ENCODE measurements at regions not wholly inside any gene's neighbourhood (a gene's known extent, or its start where the extent isn't known, plus 50 kb on each side); places are given as distances from the start of the nearest gene placed in this dataset.

DNA sequence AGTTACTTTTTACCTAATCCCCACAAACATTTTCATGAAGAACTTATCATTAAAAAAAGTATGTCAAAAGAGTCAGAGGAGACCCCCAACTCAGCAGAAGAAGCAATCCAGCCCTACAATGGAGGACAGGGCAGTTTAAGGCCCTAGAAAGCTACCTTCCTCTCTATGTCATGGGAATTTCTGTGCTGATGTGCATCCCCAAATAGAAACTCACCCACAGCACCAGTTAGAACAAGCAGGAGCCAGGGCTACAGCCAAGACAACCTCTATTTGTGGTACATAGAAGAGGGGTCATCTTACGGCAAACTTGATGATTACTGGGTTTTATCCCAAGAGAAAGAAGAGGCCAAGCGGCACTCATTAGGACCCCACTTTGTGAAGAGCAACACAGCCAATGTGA, 160.9 kb upstream of the CCDC150 start:
- Histone ChIP-seq H3K4me1 (ENCODE audit: insufficient read depth) (peaks cover 50% of the 10 kb centered on the region), H2AFZ (no peak overlapping the region), H3K9ac (no peak overlapping the region), H3K4me3 (no peak overlapping the region), H3K79me2 (ENCODE audit: insufficient read depth) (no peaks in the 10 kb centered on the region), H3K9me2 (ENCODE audit: insufficient read depth) (no peaks in the 10 kb centered on the region), H3K9me3 (ENCODE audit: low read depth) (no peaks in the 10 kb centered on the region), H3K27ac (peak overlapping the region; percentile 34; the same call in 1 of the 2 replicates), H4K20me1 (ENCODE audit: insufficient read depth) (no peaks in the 10 kb centered on the region), H3F3A (ENCODE audit: insufficient read depth) (peaks cover 38% of the 10 kb centered on the region), H3K27me3 (replicated peaks; ENCODE audit: insufficient read depth) (no peaks in the 10 kb centered on the region), H3K4me2 (ENCODE audit: unreplicated experiment) (no peak overlapping the region), H3K36me3 (ENCODE audit: low read depth) (no peaks in the 10 kb centered on the region)
- no peak for DNase-seq
- in situ Hi-C loops (cut with MboI), result no loop called here
- no peak for TF ChIP-seq EZH2phosphoT487 (IDR thresholded peaks at IDR 0.05; ENCODE audit: insufficient read depth, low read depth)
- no peak for TF ChIP-seq EZH2 (IDR thresholded peaks at IDR 0.05; ENCODE audit: insufficient read depth, poor library complexity, severe bottlenecking)
- 97 to 98% methylated on average over 2 of the region's 2 CpGs for WGBS, 2 experiments (ENCODE audit: low coverage in 1 of 2, low lambda C conversion rate in 2 of 2, missing lambda C conversion rate in 2 of 2)

GRCh38 chr2:196479350-196479749, 160.2 kb upstream of the CCDC150 start:
- Histone ChIP-seq H3K27ac (peak overlapping the region; percentile 90), H3K9ac (peak overlapping the region; percentile 33; the same call in 1 of the 2 replicates), H3F3A (ENCODE audit: insufficient read depth) (peaks cover 38% of the 10 kb centered on the region), H3K79me2 (ENCODE audit: insufficient read depth) (no peaks in the 10 kb centered on the region), H2AFZ (no peak overlapping the region), H3K4me2 (ENCODE audit: unreplicated experiment) (peak overlapping the region; percentile 50), H3K9me3 (ENCODE audit: low read depth) (no peaks in the 10 kb centered on the region), H3K4me3 (no peak overlapping the region), H3K9me2 (ENCODE audit: insufficient read depth) (no peaks in the 10 kb centered on the region), H3K4me1 (ENCODE audit: insufficient read depth) (peaks cover 44% of the 10 kb centered on the region), H3K27me3 (replicated peaks; ENCODE audit: insufficient read depth) (no peaks in the 10 kb centered on the region), H3K36me3 (ENCODE audit: low read depth) (no peaks in the 10 kb centered on the region), H4K20me1 (ENCODE audit: insufficient read depth) (no peaks in the 10 kb centered on the region)
- peak; percentile 96 for DNase-seq
- in situ Hi-C loops (cut with MboI), result no loop called here
- TF ChIP-seq EZH2 (IDR thresholded peaks at IDR 0.05; ENCODE audit: insufficient read depth, poor library complexity, severe bottlenecking) (no peak), EZH2phosphoT487 (IDR thresholded peaks at IDR 0.05; ENCODE audit: insufficient read depth, low read depth) (0 out of 2 replicates have a peak, but pooled peaks have one; percentile 57)

GRCh38 chr2:196480653-196481323, 158.7 kb upstream of the CCDC150 start:
- H3K4me2 ChIP-seq (ENCODE audit: unreplicated experiment), result peak overlapping the region; percentile 50
- 94 to 100% methylated on average over 2 of the region's 2 CpGs for WGBS, 2 experiments (ENCODE audit: low coverage in 1 of 2, low lambda C conversion rate in 2 of 2, missing lambda C conversion rate in 2 of 2)

DNA sequence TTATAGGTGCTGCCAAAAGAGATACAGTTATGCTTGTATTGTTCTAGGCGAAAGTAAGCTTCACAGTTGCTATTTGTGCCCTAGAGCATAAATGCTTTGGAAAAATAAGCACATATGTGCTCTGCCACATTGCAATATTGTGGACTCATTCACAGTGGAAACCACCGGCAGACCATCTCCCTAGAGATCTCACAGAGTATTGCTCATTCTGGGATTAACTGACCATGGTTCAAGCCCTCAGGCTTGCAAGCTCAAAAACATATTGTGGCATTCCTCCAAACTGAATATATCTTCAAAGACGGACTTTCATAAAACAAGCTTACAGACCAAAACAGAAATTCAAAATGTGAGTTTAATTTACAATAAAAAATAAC, 158.2 kb upstream of the CCDC150 start:
- Histone ChIP-seq H3K79me2 (ENCODE audit: insufficient read depth) (no peaks in the 10 kb centered on the region), H3K27me3 (replicated peaks; ENCODE audit: insufficient read depth) (no peaks in the 10 kb centered on the region), H3K9me3 (ENCODE audit: low read depth) (no peaks in the 10 kb centered on the region), H3K4me1 (ENCODE audit: insufficient read depth) (peaks cover 44% of the 10 kb centered on the region), H3K4me3 (peak overlapping the region; percentile 19; the same call in 1 of the 2 replicates), H3K9me2 (ENCODE audit: insufficient read depth) (no peaks in the 10 kb centered on the region), H4K20me1 (ENCODE audit: insufficient read depth) (no peaks in the 10 kb centered on the region), H3F3A (ENCODE audit: insufficient read depth) (peaks cover 39% of the 10 kb centered on the region), H3K36me3 (ENCODE audit: low read depth) (no peaks in the 10 kb centered on the region), H3K9ac (peak overlapping the region; percentile 68), H3K27ac (peak overlapping the region; percentile 90), H2AFZ (no peak overlapping the region), H3K4me2 (ENCODE audit: unreplicated experiment) (peak overlapping the region; percentile 50)
- WGBS, 2 experiments (ENCODE audit: low coverage in 1 of 2, low lambda C conversion rate in 2 of 2, missing lambda C conversion rate in 2 of 2), result 25 to 28% methylated on average over 3 of the region's 3 CpGs
- in situ Hi-C loops (cut with MboI), result no loop called here
- TF ChIP-seq EZH2phosphoT487 (IDR thresholded peaks at IDR 0.05; ENCODE audit: insufficient read depth, low read depth), result no peak
- no peak for TF ChIP-seq EZH2 (IDR thresholded peaks at IDR 0.05; ENCODE audit: insufficient read depth, poor library complexity, severe bottlenecking)
- DNase-seq, result peak; percentile 95

More at GRCh38 chr2:196480653-196481323, 158.7 kb upstream of the CCDC150 start:
- H3K27ac ChIP-seq, result peak overlapping the region; percentile 90
- H4K20me1 ChIP-seq (ENCODE audit: insufficient read depth), result no peaks in the 10 kb centered on the region
- H3K9me2 ChIP-seq (ENCODE audit: insufficient read depth), result no peaks in the 10 kb centered on the region
- TF ChIP-seq EZH2 (IDR thresholded peaks at IDR 0.05; ENCODE audit: insufficient read depth, poor library complexity, severe bottlenecking), result no peak
- no peak for TF ChIP-seq EZH2phosphoT487 (IDR thresholded peaks at IDR 0.05; ENCODE audit: insufficient read depth, low read depth)
- H3K79me2 ChIP-seq (ENCODE audit: insufficient read depth), result no peaks in the 10 kb centered on the region
- no peaks in the 10 kb centered on the region for H3K36me3 ChIP-seq (ENCODE audit: low read depth)
- H3F3A ChIP-seq (ENCODE audit: insufficient read depth), result peaks cover 38% of the 10 kb centered on the region
- no peaks in the 10 kb centered on the region for H3K9me3 ChIP-seq (ENCODE audit: low read depth)
- peak; percentile 72 for DNase-seq
- in situ Hi-C loops (cut with MboI), result no loop called here
- no peak overlapping the region; the same call in 1 of the 2 replicates for H3K4me3 ChIP-seq
- H2AFZ ChIP-seq, result no peak overlapping the region
- H3K4me1 ChIP-seq (ENCODE audit: insufficient read depth), result peaks cover 44% of the 10 kb centered on the region
- peak overlapping the region; percentile 68 for H3K9ac ChIP-seq
- H3K27me3 ChIP-seq (replicated peaks; ENCODE audit: insufficient read depth), result no peaks in the 10 kb centered on the region

All from GM23248 (cell line).